ENCODE measurements at regions not wholly inside any gene's neighbourhood (a gene's known extent, or its start where the extent isn't known, plus 50 kb on each side); places are given as distances from the start of the nearest gene placed in this dataset.

- TF ChIP-seq CTCF (IDR thresholded peaks at IDR 0.05 in 4 of 5, conservative IDR thresholded peaks at IDR 0.05 in 1 of 5) = no peak
- TF ChIP-seq POLR2A (IDR thresholded peaks at IDR 0.05) = no peak
- Histone ChIP-seq H3K36me3 (no peaks in the 10 kb centered on the region), H3K27ac (no peak overlapping the region), H3K9me3 (no peaks in the 10 kb centered on the region), H3K4me3 (no peak overlapping the region), H3K27me3 (no peaks in the 10 kb centered on the region), H3K4me1 (no peaks in the 10 kb centered on the region)
- intact Hi-C loops (cut with DNase I; ENCODE audit: low total_unique reads) (no loop called here), in situ Hi-C loops (cut with MboI; ENCODE audit: low sequenced_read_pairs in 4 of 4) (no loop called here)
- no peak for ATAC-seq
- no peak for DNase-seq
Observed at GRCh38 chr4:178871476-178871875, 1429.2 kb upstream of the AGA start.

- Histone ChIP-seq H3K27ac (no peak overlapping the region), H3K4me3 (no peak overlapping the region), H3K36me3 (no peaks in the 10 kb centered on the region), H3K27me3 (no peaks in the 10 kb centered on the region), H3K9me3 (no peaks in the 10 kb centered on the region), H3K4me1 (no peaks in the 10 kb centered on the region)
- ATAC-seq (no peak), DNase-seq (no peak)
- in situ Hi-C loops (cut with MboI; ENCODE audit: low sequenced_read_pairs in 4 of 4) (no loop called here), intact Hi-C loops (cut with DNase I; ENCODE audit: low total_unique reads) (no loop called here)
- TF ChIP-seq POLR2A (IDR thresholded peaks at IDR 0.05) = no peak
- TF ChIP-seq CTCF (IDR thresholded peaks at IDR 0.05 in 4 of 5, conservative IDR thresholded peaks at IDR 0.05 in 1 of 5) = no peak
Observed at GRCh38 chr4:178881937-178882336, 1439.7 kb upstream of the AGA start.

GRCh38 chr4:178894126-178894525 lies 1451.9 kb upstream of the AGA start:
- H3K36me3 ChIP-seq = no peaks in the 10 kb centered on the region
- in situ Hi-C loops (cut with MboI; ENCODE audit: low sequenced_read_pairs in 4 of 4) (no loop called here), intact Hi-C loops (cut with DNase I; ENCODE audit: low total_unique reads) (no loop called here)
- ATAC-seq (no peak), DNase-seq (no peak)
- no peaks in the 10 kb centered on the region for H3K9me3 ChIP-seq
- no peaks in the 10 kb centered on the region for H3K4me1 ChIP-seq
- no peak for TF ChIP-seq CTCF (IDR thresholded peaks at IDR 0.05 in 4 of 5, conservative IDR thresholded peaks at IDR 0.05 in 1 of 5)
- TF ChIP-seq POLR2A (IDR thresholded peaks at IDR 0.05) = no peak
- no peak overlapping the region for H3K27ac ChIP-seq
- no peak overlapping the region for H3K4me3 ChIP-seq
- no peaks in the 10 kb centered on the region for H3K27me3 ChIP-seq

- H3K27ac ChIP-seq = no peak overlapping the region
- TF ChIP-seq CTCF (IDR thresholded peaks at IDR 0.05 in 4 of 5, conservative IDR thresholded peaks at IDR 0.05 in 1 of 5) (no peak), POLR2A (IDR thresholded peaks at IDR 0.05) (no peak)
- in situ Hi-C loops (cut with MboI; ENCODE audit: low sequenced_read_pairs in 4 of 4) = no loop called here
Observed at GRCh38 chr4:178899084-178899483, 1456.8 kb upstream of the AGA start.

GRCh38 chr4:178917756-178918155 lies 1475.5 kb upstream of the AGA start:
- H3K4me1 ChIP-seq = no peaks in the 10 kb centered on the region
- no peaks in the 10 kb centered on the region for H3K9me3 ChIP-seq
- in situ Hi-C loops (cut with MboI; ENCODE audit: low sequenced_read_pairs in 4 of 4) = no loop called here
- no peak overlapping the region for H3K4me3 ChIP-seq
- intact Hi-C loops (cut with DNase I; ENCODE audit: low total_unique reads) = no loop called here
- ATAC-seq (no peak), DNase-seq (no peak)
- H3K27me3 ChIP-seq = no peaks in the 10 kb centered on the region
- no peak overlapping the region for H3K27ac ChIP-seq
- TF ChIP-seq CTCF (IDR thresholded peaks at IDR 0.05 in 4 of 5, conservative IDR thresholded peaks at IDR 0.05 in 1 of 5) (no peak), POLR2A (IDR thresholded peaks at IDR 0.05) (no peak)
- no peaks in the 10 kb centered on the region for H3K36me3 ChIP-seq

More at GRCh38 chr4:178899084-178899483, 1456.8 kb upstream of the AGA start:
- ATAC-seq (no peak), DNase-seq (no peak)
- Histone ChIP-seq H3K9me3 (no peaks in the 10 kb centered on the region), H3K27me3 (no peaks in the 10 kb centered on the region), H3K4me1 (no peaks in the 10 kb centered on the region), H3K36me3 (no peaks in the 10 kb centered on the region), H3K4me3 (no peak overlapping the region)
- intact Hi-C loops (cut with DNase I; ENCODE audit: low total_unique reads) = no loop called here

Data from gastrocnemius medialis (tissue), 4 donors.